GM12864 (cell line): ENCODE measurements at regions not wholly inside any gene's neighbourhood (a gene's known extent, or its start where the extent isn't known, plus 50 kb on each side); places are given as distances from the start of the nearest gene placed in this dataset.
"Not testable (repeated sequence)": the region's sequence is repeated elsewhere in the genome, so short reads cannot be mapped to it uniquely, and the experiment has no call there.

Source experiments
- DNase-seq: peaks from one replicate; pipeline ENCODE4 v3.0.0-alpha.2; 2011; ENCODE audit warnings: low read depth
- H3K4me3 ChIP-seq: 2 replicates; pipeline ENCODE4 v1.5.1; 2011; ENCODE audit warnings: mild to moderate bottlenecking, low read depth, low read length, control low read depth
- TF ChIP-seq, protein P1 (sequence below): IDR thresholded peaks from 2 replicates; pipeline ENCODE4 v1.5.1; 2011; ENCODE audit warnings: low read depth, mild to moderate bottlenecking, moderate library complexity, low read length, control low read depth, inconsistent platforms; ENCODE audit errors: missing control alignments

DNA sequence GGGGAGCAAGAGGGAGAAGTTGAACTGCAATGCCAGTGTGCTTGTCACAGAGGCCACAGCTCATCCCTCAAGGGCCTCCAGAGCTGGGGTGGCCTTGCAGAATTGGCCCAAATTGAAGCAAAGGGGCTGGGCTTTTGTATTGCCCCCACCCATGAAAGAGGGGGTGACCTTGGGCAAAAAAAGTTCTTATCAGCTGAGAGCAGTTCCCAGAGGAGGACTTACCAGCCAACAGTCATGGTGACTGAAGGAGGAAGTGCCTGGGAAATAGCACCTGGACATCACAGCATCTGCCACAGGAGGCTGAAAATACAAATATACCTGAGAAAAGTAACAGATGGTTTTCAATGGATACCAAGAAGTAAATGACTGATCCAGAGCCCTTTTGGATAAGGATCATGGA lies 262.4 kb downstream of the MID1IP1 start:
- TF ChIP-seq, protein P1, sequence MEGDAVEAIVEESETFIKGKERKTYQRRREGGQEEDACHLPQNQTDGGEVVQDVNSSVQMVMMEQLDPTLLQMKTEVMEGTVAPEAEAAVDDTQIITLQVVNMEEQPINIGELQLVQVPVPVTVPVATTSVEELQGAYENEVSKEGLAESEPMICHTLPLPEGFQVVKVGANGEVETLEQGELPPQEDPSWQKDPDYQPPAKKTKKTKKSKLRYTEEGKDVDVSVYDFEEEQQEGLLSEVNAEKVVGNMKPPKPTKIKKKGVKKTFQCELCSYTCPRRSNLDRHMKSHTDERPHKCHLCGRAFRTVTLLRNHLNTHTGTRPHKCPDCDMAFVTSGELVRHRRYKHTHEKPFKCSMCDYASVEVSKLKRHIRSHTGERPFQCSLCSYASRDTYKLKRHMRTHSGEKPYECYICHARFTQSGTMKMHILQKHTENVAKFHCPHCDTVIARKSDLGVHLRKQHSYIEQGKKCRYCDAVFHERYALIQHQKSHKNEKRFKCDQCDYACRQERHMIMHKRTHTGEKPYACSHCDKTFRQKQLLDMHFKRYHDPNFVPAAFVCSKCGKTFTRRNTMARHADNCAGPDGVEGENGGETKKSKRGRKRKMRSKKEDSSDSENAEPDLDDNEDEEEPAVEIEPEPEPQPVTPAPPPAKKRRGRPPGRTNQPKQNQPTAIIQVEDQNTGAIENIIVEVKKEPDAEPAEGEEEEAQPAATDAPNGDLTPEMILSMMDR, result no peak
- H3K4me3 ChIP-seq, result no peak overlapping the region
- no peak for DNase-seq

DNA sequence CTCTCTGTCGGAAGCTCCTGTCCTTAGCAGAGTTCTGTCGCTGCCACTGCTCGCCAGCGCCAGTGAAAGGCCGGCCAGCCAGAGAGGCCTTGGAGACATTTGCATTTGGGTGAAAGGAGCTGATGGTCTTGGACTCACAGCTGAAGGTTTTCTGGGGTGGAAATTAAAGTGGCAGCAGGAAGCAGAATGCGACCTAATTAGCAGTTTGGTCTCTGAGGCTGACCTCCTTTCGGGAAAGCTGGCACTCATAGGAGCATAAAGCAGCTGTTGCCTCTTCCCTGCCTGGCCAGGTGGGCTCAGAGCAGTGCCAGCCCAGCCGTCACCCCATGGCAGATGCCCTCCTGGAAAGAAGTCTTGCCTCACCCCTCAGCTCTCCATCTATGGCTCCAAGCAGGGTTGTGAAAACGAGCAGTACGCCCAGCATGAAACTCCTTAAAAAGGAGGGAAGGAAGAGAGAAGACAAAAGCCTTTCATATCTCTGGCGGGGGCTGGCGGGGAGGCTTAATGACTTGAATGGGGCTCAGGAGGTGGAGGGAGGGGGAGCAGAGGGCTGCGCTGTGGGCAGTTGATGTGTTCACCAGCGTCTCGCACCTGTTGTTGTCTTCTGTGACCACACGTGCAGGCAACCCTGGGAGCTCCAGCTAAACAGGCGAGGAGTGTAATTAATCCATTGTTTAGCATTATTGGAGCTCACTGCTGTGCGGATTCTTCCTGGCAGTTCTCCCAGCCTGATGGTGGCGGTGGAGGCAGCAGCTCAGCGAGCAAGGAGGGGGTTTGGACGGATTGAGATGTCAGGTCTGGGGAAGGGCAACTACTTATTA lies 264.0 kb downstream of the MID1IP1 start:
- TF ChIP-seq, protein P1, result no peak
- no peak for DNase-seq

DNA sequence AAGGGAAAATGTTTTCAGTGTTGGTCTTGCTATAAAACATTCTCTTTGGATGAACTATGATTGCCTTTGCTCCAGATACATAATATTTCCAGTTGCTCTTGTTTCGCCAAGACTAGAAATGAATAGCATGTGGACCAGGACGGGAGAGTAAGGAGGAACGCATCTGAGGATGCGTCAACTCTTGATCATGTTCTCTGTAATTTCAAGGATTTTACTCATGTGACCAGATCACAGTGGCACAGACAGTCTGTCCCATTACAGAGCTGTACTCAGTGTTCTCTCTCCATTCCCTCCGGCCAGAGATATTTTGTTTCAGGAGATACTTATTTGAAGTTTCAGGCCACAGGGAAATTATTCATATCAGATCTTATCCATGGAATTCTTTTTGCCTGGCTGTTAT lies 266.6 kb downstream of the MID1IP1 start:
- no peak for DNase-seq
- TF ChIP-seq, protein P1, result no peak
- no peak overlapping the region for H3K4me3 ChIP-seq

More for the DNA sequence above, 264.0 kb downstream of the MID1IP1 start:
- no peak overlapping the region for H3K4me3 ChIP-seq

DNA sequence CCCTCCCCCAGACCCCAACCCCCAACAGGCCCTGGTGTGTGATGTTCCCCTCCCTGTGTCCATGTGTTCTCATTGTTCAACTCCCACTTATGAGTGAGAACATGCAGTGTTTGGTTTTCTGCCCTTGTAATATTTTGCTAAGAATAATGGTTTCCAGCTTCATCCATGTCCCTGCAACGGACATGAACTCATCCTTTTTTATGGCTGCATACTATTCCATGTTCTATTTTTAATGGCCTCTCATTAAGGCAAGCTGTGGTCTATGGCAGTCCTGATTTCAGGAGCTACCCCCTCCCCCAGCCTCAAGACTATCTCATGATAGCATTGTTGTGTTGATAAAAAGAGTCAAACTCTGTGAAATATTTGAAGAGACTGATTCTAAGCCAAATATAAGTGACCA lies 267.4 kb downstream of the MID1IP1 start:
- not testable (repeated sequence) for DNase-seq, H3K4me3 ChIP-seq

DNA sequence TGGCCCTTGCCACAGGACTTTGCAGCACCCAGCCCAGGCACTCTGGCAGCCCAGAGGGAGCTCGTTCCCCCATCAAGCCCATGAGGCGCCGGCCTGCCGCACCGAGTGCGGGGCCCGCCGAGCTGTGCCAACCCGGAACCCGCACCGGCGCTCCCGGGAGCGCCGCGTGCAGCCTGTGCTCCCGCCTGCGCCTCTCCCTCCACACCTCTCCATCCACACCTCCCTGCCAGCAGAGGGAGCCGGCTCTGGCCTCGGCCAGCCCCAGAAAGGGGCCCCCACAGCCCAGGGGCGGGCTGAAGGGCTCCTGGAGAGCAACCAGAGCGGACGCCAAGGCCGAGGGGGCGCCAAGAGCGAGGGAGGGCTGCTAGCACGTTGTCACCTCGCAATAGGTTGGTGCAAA lies 268.8 kb downstream of the MID1IP1 start:
- no peak for DNase-seq
- TF ChIP-seq, protein P1, result no peak

DNA sequence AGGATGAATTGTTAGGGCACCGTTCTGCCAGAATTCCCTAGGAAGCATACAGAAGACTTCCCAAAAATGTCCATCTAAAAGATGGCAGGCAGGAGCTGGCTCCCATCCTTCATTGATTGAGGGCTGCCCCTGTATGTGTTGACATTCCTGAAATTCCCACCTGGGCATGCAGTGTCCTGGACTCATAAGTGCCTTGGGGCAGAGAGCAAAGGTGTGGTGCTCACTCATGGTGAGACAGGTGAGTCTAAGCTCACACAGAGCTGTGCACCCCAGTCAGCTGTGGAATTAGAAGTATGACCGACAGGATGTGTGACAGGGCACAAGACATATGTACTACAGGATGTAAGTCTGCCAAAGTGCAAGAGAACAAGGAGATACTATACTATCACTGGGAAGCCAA lies 271.9 kb downstream of the MID1IP1 start:
- no peak for DNase-seq
- TF ChIP-seq, protein P1, result no peak
- no peak overlapping the region for H3K4me3 ChIP-seq

More for the DNA sequence above, 268.8 kb downstream of the MID1IP1 start:
- H3K4me3 ChIP-seq, result no peak overlapping the region

DNA sequence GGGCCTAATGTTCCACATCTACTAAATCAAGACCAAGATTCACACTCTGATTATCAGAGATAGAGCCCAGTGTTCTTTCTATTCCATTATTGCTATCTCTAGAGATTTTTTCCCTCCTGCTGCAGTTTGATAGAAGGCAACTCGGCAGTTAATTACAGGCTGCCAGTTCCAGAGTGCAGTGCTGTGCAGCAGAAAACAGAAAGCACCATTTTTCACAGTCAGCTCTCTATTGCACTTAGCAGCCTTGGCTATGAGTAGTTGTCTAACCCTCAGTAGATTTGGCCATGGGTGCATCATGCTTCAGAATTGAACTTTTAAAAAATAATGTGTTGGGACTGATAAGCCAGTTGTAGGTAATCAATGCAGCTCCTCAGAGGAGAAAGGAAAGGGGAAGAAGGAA lies 295.3 kb downstream of the MID1IP1 start:
- no peak overlapping the region for H3K4me3 ChIP-seq
- TF ChIP-seq, protein P1, result no peak
- no peak for DNase-seq
